B cell (primary cell): ENCODE measurements at regions not wholly inside any gene's neighbourhood (a gene's known extent, or its start where the extent isn't known, plus 50 kb on each side); places are given as distances from the start of the nearest gene placed in this dataset.
A peak's percentile ranks its signal among the peaks of the same experiment; 100 is the strongest.

Experiments used
- ATAC-seq: fragments of 200-7000 bp; cut with Tn5 transposase; one replicate; pipeline ENCODE4 v1.10.0; 2021; ENCODE audit warnings: low read depth, mild to moderate bottlenecking, moderate number of reproducible peaks, moderate library complexity
- CTCF ChIA-PET: fragments of 350-600 bp; sonication (Branson Sonifier 250); formaldehyde crosslinking; loops from one replicate; lab custom pipeline; 2021; ENCODE audit warnings: antibody characterized with exemption, inconsistent platforms; lab: Charles Lee
- POLR2A ChIA-PET: fragments of 350-600 bp; sonication (Branson Sonifier 250); formaldehyde crosslinking; loops from one replicate; lab custom pipeline; 2021; ENCODE audit warnings: antibody characterized with exemption; lab: Charles Lee
- DNase-seq: peaks from one replicate; pipeline ENCODE4 v3.0.0; 2013
- H2AFZ ChIP-seq: 2 replicates; pipeline ENCODE4 v1.6.1; 2012; ENCODE audit warnings: mild to moderate bottlenecking, low read depth, low read length; ENCODE audit not compliant: insufficient read depth, poor library complexity, severe bottlenecking
- H3K27ac ChIP-seq, 2 donors: 1 replicate in 1 of 2; 2 replicates in 1 of 2; pipeline ENCODE4 v1.5.1; 2012 to 2013; ENCODE audit warnings: low read length in 2 of 2, mild to moderate bottlenecking in 2 of 2, moderate library complexity in 1 of 2
- H3K27me3 ChIP-seq, 4 experiments: fragments of 200-600 bp in 1 of 4; sonication (generic) in 1 of 4; replicated peaks in 1 of 4; 1 replicate in 2 of 4; 2 replicates in 2 of 4; pipeline versions ENCODE4 v1.6.1 to v1.7.0; 2013 to 2016; ENCODE audit warnings: low read length in 3 of 4, mild to moderate bottlenecking in 2 of 4, mixed read lengths in 1 of 4, moderate library complexity in 1 of 4; ENCODE audit not compliant: insufficient read depth in 4 of 4, control insufficient read depth in 3 of 4; ENCODE audit errors: control extremely low read depth in 1 of 4
- H3K36me3 ChIP-seq, 2 experiments: replicated peaks in 1 of 2; 1 replicate in 1 of 2; 2 replicates in 1 of 2; pipeline versions ENCODE4 v1.6.1 to v1.7.1; 2013; ENCODE audit warnings: low read length in 1 of 2; ENCODE audit not compliant: insufficient read depth in 2 of 2, control insufficient read depth in 1 of 2; ENCODE audit errors: control extremely low read depth in 1 of 2, extremely low read depth in 1 of 2
- H3K4me1 ChIP-seq, 2 donors: fragments of 200-600 bp in 1 of 2; sonication (generic) in 1 of 2; 1 replicate in 1 of 2; 2 replicates in 1 of 2; pipeline versions ENCODE4 v1.5.1 to v1.6.1; 2013 to 2017; ENCODE audit warnings: low read length in 2 of 2; ENCODE audit not compliant: control insufficient read depth in 2 of 2, insufficient read depth in 2 of 2
- H3K4me2 ChIP-seq: replicated peaks from 2 replicates; pipeline ENCODE3; 2012; ENCODE audit warnings: mild to moderate bottlenecking, low read depth, low read length; ENCODE audit not compliant: poor library complexity, severe bottlenecking
- H3K4me3 ChIP-seq, 5 experiments: fragments of 200-600 bp in 1 of 5; sonication (generic) in 1 of 5; 1 replicate in 3 of 5; 2 replicates in 2 of 5; pipeline versions ENCODE4 v1.5.1 to v1.7.0; 2011 to 2016; ENCODE audit warnings: low read length in 4 of 5, mild to moderate bottlenecking in 4 of 5, low read depth in 2 of 5, control low read depth in 1 of 5, moderate library complexity in 1 of 5; ENCODE audit not compliant: insufficient read depth in 1 of 5; ENCODE audit errors: control extremely low read depth in 1 of 5, extremely low read depth in 1 of 5
- H3K79me2 ChIP-seq: fragments of 200-600 bp; sonication (generic); one replicate; pipeline ENCODE4 v1.6.0; 2016; ENCODE audit warnings: low read length; ENCODE audit not compliant: control insufficient read depth, insufficient read depth
- H3K9ac ChIP-seq: fragments of 200-600 bp; sonication (generic); 2 replicates; pipeline ENCODE4 v1.6.1; 2017; ENCODE audit warnings: mild to moderate bottlenecking, low read length, moderate library complexity
- H3K9me3 ChIP-seq, 3 donors: one replicate each; pipeline versions ENCODE4 v1.6.1 to v1.7.1; 2013; ENCODE audit warnings: low read length in 2 of 3; ENCODE audit not compliant: control insufficient read depth in 2 of 3, insufficient read depth in 1 of 3; ENCODE audit errors: control extremely low read depth in 1 of 3
- H4K20me1 ChIP-seq: 2 replicates; pipeline ENCODE4 v1.6.0; 2012; ENCODE audit warnings: mild to moderate bottlenecking, low read length; ENCODE audit not compliant: insufficient read depth, control insufficient read depth, poor library complexity, severe bottlenecking
- H3K27ac Mint-ChIP-seq: one replicate; pipeline ENCODE4 v1.8.0; 2021; ENCODE audit warnings: mixed read lengths
- H3K27me3 Mint-ChIP-seq: one replicate; pipeline ENCODE4 v1.8.0; 2021; ENCODE audit warnings: mixed read lengths
- H3K4me1 Mint-ChIP-seq: one replicate; pipeline ENCODE4 v1.8.0; 2021; ENCODE audit warnings: mixed read lengths
- H3K4me3 Mint-ChIP-seq: one replicate; pipeline ENCODE4 v1.8.0; 2021; ENCODE audit warnings: mixed read lengths
- H3K9me3 Mint-ChIP-seq: one replicate; pipeline ENCODE4 v1.8.0; 2022; ENCODE audit warnings: mixed read lengths; ENCODE audit not compliant: insufficient read depth
- CTCF ChIP-seq: fragments of 200-600 bp; IDR thresholded peaks from one replicate; pipeline ENCODE4 v1.8.0; 2022; ENCODE audit warnings: antibody characterized with exemption, mild to moderate bottlenecking
- EZH2 ChIP-seq: IDR thresholded peaks from 2 replicates; pipeline ENCODE4 v1.6.1; 2012; ENCODE audit warnings: borderline replicate concordance, low read depth, mild to moderate bottlenecking, moderate library complexity, low read length; ENCODE audit not compliant: insufficient read depth, poor library complexity, severe bottlenecking
- WGBS: methylation state at CpG from one replicate; pipeline ENCODE4 v1.1.5; 2013; ENCODE audit warnings: missing lambda C conversion rate; ENCODE audit not compliant: insufficient coverage; 5-methylcytosine and 5-hydroxymethylcytosine counted together
- intact Hi-C: fragments of 100-400 bp; cut with micrococcal nuclease; formaldehyde crosslinking; loops from one replicate; pipeline ENCODE4 v1.10.0; 2022

- no peak overlapping the region for H3K9ac ChIP-seq
- no peak overlapping the region for H2AFZ ChIP-seq
- H3K27me3 ChIP-seq: peaks cover 1 to 53% (median 44%) of the 10 kb centered on the region in 4 experiments
- H4K20me1 ChIP-seq: no peaks in the 10 kb centered on the region
- H3K4me1 ChIP-seq: peaks cover 42 to 52% of the 10 kb centered on the region in 2 donors
- H3K9me3 Mint-ChIP-seq: no peaks in the 10 kb centered on the region
- peak; percentile 25 for DNase-seq
- no peak overlapping the region for H3K4me3 ChIP-seq
- H3K36me3 ChIP-seq: no peaks in the 10 kb centered on the region
- TF ChIP-seq EZH2 (no peak), CTCF (no peak)
- H3K27ac Mint-ChIP-seq: no peak overlapping the region
- no peaks in the 10 kb centered on the region for H3K79me2 ChIP-seq
- WGBS: 32% methylated on average over 27 of the region's 32 CpGs
- peaks cover 45% of the 10 kb centered on the region for H3K4me1 Mint-ChIP-seq
- ATAC-seq: no peak
- intact Hi-C loops: no loop called here
- H3K27ac ChIP-seq: no peak overlapping the region
- H3K27me3 Mint-ChIP-seq: peaks cover 65% of the 10 kb centered on the region
- peaks cover 0 to 35% (median 0%) of the 10 kb centered on the region in 3 donors for H3K9me3 ChIP-seq
- peak overlapping the region; percentile 53 for H3K4me3 Mint-ChIP-seq
- H3K4me2 ChIP-seq: peak overlapping the region; percentile 92
- POLR2A ChIA-PET: no interaction called here
- CTCF ChIA-PET: no interaction called here
Measured at GRCh38 chr7:114087653-114088469, 169.1 kb upstream of the PPP1R3A start.
